Lung microvascular endothelial cell (primary cell): ENCODE measurements at regions not wholly inside any gene's neighbourhood (a gene's known extent, or its start where the extent isn't known, plus 50 kb on each side); places are given as distances from the start of the nearest gene placed in this dataset.
"Not testable (repeated sequence)": the region's sequence is repeated elsewhere in the genome, so short reads cannot be mapped to it uniquely, and the experiment has no call there.

ENCODE experiments used
- DNase-seq, 2 donors: peaks; one replicate each; pipeline versions ENCODE4 v3.0.0 to v3.0.0-alpha.2; 2010; ENCODE audit warnings: low read depth in 2 of 2

GRCh38 chr15:20368974-20369373 lies 172.6 kb downstream of the GOLGA6L6 start:
- DNase-seq = no peak

DNA sequence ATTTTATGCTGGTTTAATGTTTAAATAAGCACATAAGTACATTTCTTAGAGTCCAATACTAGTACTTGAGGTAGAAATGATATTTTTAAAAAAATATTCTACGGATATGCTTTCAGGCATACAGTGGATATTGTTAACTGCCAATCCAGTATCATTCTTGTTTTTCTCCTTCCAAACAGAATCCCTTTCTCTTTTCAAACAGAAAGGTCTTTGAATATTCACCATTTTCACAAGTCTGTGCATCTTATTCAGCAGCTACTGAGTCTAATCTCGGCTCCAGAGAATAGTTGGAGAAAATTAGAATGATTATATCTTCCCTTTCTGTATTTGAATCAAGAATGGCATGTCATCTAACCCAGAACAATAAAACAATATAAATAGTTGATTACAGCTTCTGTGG lies 174.5 kb downstream of the GOLGA6L6 start:
- DNase-seq = no peak

- DNase-seq = not testable (repeated sequence)
Observed at GRCh38 chr15:20363591-20363990, 178.0 kb downstream of the GOLGA6L6 start.

DNA sequence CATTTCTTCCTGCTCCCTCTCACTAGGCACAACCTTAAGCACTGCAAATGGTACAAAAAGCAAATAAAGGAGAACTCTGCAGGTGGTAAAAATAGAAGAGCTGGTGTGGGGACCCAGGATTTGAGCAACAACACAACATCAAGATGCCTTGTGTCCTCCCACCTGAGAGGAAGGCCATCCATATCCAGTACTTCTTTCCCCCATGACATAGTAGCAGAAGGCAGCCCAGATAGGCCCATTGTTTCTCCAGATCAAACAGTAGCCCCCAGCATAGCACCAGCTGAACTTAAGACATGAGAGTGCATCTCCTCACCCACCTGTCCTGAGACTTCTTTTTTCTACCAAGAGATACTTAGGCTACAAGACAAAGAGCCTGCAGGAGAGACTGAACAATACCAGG lies 180.5 kb downstream of the GOLGA6L6 start:
- DNase-seq = no peak

- DNase-seq = no peak
Observed at GRCh38 chr15:20358779-20359414, 182.7 kb downstream of the GOLGA6L6 start.

DNA sequence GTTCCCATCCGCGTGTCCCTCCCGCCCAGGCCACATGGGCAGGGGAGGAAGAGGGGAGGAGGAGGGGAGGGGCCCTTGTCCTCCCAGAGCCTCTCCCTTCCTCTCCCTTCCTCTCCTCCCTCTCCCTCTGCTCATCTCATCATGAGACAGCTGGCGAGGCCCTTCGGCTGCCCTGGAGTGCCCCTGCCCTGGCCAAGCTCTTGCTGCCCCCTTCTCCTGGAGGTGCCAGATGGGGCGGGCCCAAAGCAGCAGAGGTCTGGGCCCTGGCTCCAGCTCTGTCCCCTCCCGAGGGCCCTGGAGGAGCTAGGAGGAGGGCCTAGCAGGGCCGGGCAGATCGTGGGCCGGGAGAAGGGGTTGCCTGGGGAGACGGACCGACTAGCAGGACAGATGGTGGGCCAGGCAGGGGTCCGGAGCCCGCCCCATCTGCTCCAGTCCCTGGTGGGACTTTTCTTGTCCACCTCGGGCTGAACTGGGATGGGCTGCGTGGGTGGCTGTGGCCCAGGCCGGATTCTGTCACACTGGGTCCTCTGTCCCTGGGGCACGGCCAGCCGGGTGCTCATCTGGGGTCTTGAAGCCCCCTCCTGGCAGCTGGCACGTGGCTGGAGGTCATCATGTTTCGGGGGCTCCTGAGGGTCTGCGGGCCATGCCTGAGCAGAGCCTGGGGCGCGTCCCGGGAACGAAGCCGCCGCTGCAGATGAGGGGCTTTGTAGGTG lies 183.4 kb downstream of the GOLGA6L6 start:
- no peak for DNase-seq

DNA sequence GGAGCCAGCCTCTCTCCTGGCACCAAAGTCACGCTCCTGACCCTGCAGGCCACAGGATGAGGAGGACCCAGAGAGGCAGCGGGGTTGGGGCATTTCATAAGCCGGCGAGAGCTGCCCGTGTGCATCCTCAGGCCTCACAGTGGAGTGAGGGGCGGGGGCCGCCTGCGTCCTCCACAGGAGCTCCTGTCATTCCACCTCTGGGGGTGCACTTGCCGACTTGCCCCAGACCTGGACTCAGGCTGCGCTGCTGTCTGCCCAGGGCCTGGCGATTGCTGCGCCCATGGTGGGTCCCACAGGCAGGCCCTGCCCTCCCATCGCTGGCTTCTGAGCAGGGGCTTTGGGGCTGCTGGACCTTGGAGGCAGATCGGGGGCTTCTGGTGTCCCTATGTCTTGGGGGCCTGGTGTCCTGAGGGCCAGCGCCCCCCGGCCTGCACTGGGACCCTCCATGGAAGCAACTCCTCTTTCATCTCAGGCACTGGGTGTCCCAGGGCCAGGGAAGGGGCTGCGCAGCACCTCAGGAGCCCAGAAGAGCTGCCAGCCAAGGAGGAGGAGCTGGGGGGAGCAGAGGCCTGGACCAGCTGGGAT lies 184.0 kb downstream of the GOLGA6L6 start:
- no peak for DNase-seq

- DNase-seq = no peak
Observed at GRCh38 chr15:20356911-20357480, 184.6 kb downstream of the GOLGA6L6 start.

- peak; percentile 57 to 63 for DNase-seq
Observed at GRCh38 chr15:20356444-20356910, 185.1 kb downstream of the GOLGA6L6 start.

- no peak for DNase-seq
Observed at GRCh38 chr15:20355256-20355868, 186.2 kb downstream of the GOLGA6L6 start.

DNA sequence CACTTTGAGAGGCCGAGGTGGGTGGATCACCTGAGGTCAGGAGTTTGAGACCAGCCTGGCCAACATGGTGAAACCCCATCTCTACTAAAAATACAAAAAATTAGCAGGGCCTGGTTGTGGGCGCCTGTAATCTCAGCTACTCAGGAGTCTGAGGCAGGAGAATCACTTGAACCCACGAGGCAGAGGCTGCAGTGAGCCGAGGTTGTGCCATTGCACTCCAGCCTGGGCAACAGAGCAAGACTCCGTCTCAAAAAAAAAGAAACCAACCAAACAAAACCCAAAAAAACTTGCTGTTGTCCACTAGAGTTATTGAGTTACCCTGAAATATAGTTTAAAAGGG lies 186.7 kb downstream of the GOLGA6L6 start:
- DNase-seq = not testable (repeated sequence)

- peak in 1 of 2 donors; percentile 7 for DNase-seq
Observed at GRCh38 chr15:20353966-20354883, 187.4 kb downstream of the GOLGA6L6 start.

GRCh38 chr15:20352241-20353200 lies 189.1 kb downstream of the GOLGA6L6 start:
- DNase-seq = no peak

GRCh38 chr15:20351448-20351971 lies 190.1 kb downstream of the GOLGA6L6 start:
- DNase-seq = no peak

- DNase-seq = no peak
Observed at GRCh38 chr15:20349774-20350498, 191.7 kb downstream of the GOLGA6L6 start.

DNA sequence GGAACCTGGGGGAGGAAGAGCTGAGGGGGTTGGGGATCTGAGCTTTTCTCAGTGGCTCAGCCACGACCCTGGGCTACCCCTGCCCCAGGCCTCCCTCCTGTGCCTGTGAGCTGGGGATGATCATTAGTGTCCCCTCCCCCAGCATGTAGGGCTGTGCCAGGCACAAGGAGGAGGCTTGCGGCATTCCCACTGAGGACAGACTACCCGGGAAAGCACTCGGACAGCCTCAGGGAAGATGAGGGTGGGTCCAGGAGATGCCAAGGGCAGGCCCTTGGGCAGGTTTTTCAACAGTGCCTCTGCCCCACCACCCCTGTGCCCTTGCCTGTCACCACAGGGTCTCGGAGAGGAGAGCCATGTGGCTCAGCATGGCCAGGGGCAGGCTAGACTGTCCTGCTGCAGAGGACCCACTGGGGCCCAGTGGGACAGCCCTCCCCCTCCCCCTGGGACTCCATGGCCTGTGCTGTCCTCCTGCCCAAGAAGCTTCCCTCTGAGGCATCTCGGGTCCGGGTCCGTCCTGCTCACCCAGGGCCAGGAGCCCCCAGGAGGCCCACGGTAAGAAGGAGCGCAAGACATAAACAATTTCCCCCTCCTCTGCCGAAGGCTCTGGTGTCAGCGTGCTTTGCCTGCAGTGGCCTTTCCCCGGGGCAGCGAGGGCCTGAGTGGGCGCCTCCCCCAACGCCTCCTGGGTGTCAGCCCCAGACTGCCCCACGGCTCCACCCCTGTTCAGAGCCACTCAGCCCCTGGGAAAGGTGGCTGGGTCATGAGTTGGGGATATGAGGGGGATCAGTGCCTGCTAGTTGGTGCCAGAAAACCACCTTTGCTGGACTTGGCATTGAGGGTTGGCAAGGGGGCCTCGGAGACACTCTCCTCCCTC lies 192.5 kb downstream of the GOLGA6L6 start:
- no peak for DNase-seq

- no peak for DNase-seq
Observed at GRCh38 chr15:20348291-20348899, 193.2 kb downstream of the GOLGA6L6 start.
